COR-L47 (cell line): ENCODE measurements at regions not wholly inside any gene's neighbourhood (a gene's known extent, or its start where the extent isn't known, plus 50 kb on each side); places are given as distances from the start of the nearest gene placed in this dataset.

Source experiments
- DNase-seq: peaks from one replicate; lab custom pipeline; 2025; lab: John Stamatoyannopoulos, UW

DNA sequence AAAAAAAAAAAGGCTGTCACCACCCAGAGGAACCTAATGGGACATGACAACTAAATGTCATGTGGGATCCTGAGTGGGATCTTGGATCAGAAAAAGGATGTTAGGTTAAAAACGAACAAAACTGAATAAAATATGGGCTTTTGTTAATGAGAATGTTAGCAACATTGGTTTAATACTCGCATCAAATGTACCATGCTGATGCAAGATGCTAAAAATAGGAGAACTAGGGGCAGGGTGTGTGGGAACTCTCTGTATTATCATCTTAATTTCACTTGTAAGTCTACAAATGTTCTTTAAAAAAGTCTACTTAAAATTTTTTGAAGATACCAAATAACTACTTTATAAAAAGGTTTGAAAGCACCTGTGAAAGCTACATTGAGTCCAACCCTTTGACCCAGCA is 88.8 kb upstream of the PRR5 start:
- no peak for DNase-seq

DNA sequence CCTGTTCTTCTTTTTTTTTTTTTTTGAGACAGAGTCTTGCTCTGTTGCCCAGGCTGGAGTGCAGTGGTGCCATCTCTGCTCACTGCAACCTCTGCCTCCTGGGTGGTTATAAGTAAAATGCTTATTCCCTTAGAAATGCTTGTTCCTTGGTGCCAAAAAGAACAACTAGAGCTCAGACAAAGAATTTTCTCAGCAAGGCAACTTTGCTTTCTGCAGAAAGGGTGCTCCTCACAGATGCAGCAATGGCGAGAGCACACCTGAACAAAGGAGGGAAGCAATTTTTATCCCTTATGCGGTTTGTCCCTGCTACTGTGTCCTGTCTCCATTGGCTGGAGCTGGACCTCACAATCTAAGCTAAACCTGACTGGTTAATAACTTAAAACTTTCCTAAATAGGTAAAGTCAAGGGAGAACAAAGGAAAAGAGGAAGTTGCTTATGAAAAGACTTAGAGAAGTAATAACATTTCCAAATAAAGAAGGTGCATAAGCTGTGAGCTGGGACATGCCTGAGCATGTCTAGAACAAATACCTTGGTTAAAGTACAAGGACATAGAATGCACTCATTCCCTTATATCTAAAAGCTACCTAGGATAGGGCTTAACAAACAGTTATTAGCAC is 90.0 kb upstream of the PRR5 start:
- no peak for DNase-seq

DNA sequence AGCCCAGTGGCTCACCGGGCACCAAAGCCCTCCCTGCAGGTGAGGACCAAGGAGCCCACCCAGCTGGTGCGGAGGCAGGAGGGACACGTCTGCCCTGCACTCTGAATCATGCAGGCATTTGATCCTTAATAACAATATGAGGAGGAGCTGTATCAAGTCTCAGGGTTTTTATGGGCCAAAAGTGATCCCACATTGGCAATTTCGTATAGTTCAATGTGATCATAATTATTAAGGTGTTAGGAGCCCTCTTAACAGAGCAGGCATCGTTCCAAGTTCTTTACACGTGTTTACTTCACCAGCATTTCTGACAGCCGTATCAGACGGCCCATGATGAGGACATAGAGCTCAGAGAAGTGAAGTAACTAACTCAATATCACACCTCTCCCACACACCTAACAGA is 91.9 kb upstream of the PRR5 start:
- DNase-seq: no peak

DNA sequence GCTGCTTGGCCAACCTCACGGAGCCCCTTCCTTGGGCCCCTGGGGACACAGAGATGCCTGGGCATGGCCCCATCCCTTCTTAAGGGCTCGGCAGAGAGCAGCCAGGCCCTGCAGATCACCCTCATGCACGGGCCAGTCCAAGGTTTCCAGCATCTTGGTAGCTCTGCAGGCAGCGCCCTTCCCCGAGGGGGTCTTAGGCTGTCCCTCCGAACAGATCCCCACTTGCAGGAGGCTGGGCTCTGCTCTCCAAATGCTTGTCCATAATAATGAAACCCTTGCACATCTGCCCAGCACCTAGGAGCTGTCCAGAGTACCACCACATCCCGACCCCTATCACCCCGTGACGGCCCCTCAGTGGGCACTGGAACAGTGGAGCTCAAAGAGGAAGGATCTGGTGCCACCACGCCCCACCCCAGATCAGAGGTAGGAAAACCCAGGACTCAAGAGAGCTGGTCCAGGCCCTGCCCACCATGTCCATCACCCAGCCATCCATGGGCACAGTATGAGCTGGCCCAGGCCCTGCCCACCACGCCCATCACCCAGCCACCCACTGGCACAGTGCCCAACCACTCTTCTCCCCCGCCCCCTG is 92.5 kb upstream of the PRR5 start:
- no peak for DNase-seq

DNA sequence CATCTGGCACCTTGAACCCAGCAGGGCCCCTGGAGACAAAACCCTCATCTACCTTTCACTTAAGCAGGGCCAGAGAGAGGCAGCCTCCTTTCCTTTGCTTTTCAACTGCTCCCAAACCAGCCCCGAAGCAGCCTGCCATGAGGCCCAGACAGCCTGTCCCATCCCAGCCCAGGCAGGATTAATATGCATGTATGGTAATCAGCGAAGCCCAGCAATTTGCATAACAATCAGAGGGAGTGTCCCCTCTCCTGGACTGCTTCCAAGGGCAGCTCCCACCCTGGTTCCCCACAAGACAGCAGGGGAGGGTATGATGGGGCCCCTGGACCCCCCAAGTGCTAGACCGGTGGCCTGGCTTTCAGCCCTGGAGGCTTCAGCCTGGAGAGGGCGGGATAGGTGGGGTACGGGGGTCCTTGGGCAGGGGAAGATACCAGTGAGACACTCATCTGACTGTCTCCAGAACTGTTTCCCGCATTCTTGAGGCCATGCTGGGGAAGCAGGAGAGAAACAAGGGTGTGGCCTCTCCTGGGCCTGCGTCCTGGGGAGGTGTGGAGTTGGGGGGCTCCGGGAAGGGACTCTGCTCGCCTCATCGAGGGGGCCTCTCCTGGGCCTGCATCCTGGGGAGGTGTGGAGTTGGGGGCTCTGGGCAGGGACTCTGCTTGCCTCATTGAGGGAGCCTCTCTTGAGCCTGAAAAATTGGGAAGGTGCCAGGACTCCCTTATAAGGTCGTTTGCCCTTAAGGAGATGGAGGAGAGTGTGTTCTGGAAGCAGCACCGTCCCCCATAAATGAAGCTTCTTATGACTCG is 93.2 kb upstream of the PRR5 start:
- DNase-seq: peak; percentile 17

GRCh38 chr22:44606126-44606525 is 95.9 kb upstream of the PRR5 start:
- no peak for DNase-seq

DNA sequence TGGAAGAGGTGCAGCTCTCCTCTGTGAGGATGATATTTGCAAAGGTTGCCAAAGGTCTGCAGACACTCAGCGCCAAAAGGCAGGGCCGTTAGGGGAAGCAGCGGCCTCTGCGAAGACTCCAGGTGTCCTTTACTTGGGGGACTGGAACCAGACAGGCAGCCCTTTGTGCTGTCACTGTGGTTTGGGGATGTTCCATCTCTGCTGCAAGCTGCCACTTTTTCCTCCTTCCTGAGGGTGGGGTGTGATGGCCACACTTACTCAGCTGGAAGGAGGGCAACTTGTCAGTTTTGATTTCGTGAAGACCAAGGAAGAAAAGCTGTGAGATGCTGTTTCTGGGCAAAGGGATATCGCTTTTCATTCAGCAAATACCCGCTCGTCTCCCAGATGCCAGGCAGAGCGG is 96.5 kb upstream of the PRR5 start:
- DNase-seq: no peak

- DNase-seq: no peak
Observed at GRCh38 chr22:44604991-44605390, 97.0 kb upstream of the PRR5 start.

- no peak for DNase-seq
Observed at GRCh38 chr22:44604455-44604854, 97.5 kb upstream of the PRR5 start.

- DNase-seq: no peak
Observed at GRCh38 chr22:44603767-44604166, 98.2 kb upstream of the PRR5 start.

- no peak for DNase-seq
Observed at GRCh38 chr22:44601725-44602124, 100.3 kb upstream of the PRR5 start.

DNA sequence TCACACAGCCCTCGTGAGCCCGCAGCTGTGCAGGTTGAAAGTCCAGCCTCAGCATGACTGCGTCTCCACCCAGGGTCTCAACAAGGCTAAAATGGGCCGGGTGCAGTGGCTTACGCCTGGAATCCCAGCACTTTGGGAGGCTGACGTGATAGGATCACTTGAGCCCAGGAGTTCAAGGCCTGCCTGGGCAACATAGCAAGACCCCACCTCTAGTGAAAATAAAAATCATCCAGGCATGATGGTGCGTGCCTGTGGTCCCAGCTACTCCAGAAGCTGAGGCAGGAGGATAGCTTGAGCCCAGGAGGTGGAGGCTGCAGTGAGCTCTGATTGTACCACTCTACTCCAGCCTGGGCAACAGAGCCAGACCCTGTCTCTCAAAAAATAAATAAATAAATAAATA is 100.8 kb upstream of the PRR5 start:
- no peak for DNase-seq

- no peak for DNase-seq
Observed at GRCh38 chr22:44600207-44600785, 101.7 kb upstream of the PRR5 start.

- no peak for DNase-seq
Observed at GRCh38 chr22:44599500-44600140, 101.6 kb upstream of the RTL6 start.

GRCh38 chr22:44599084-44599483 is 101.1 kb upstream of the RTL6 start:
- DNase-seq: no peak

DNA sequence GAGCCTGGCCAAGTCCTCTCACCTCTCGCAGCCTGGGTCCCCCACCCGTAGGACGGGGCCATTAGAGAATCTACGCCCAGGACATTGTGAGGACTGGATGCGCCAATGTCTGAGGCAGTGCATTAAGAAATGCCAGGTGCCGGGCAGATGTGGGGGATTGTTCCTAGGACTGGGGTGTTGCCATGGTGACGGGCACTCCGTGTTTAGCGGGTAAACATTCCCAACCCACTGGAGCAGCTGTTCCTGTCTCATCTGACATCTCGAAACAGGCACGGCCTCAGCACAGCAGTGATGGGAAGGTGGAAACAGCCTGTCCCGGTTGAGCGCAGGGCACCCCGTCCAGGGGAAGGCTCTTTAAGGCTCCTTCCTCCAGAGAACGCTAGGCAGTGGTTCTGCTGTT is 99.6 kb upstream of the RTL6 start:
- DNase-seq: peak; percentile 99

DNA sequence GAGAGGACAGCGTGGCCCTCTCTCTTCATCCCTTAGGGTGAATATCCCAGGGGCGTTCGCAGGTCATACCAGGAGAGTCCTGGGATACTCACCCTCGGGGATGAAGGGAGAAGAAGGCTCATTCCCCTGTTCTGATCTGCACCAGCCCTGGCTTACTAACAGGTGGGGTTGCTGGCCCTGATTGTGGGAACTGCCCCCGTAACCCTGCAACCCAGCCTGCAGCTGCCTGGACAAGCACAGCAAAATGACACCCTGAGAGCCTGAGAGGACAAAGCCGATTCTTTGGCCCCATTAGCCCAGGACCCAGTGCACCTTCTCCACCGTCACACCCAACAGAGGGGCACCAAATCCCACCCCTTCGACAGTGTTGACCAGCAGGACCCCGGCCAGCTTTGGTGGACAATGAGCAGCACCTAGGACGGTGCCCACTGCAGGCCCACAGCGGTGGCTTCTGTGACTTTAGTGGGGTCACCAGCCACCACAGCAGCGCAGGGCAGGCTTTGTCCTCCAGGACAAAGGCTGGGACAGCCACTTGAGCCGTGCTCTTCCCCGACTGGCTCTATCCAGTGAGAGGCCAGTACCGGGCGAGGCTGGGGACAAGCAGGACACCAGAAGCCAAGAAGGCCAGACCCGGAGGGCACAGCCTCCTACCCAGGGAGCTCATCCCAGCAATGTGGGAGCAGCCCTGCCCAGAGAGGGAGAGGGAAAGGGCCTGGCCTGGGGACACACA is 98.5 kb upstream of the RTL6 start:
- DNase-seq: no peak

GRCh38 chr22:44595841-44596341 is 97.9 kb upstream of the RTL6 start:
- peak; percentile 61 for DNase-seq

- no peak for DNase-seq
Observed at GRCh38 chr22:44594951-44595350, 96.9 kb upstream of the RTL6 start.

- no peak for DNase-seq
Observed at GRCh38 chr22:44592824-44593148, 94.8 kb upstream of the RTL6 start.

DNA sequence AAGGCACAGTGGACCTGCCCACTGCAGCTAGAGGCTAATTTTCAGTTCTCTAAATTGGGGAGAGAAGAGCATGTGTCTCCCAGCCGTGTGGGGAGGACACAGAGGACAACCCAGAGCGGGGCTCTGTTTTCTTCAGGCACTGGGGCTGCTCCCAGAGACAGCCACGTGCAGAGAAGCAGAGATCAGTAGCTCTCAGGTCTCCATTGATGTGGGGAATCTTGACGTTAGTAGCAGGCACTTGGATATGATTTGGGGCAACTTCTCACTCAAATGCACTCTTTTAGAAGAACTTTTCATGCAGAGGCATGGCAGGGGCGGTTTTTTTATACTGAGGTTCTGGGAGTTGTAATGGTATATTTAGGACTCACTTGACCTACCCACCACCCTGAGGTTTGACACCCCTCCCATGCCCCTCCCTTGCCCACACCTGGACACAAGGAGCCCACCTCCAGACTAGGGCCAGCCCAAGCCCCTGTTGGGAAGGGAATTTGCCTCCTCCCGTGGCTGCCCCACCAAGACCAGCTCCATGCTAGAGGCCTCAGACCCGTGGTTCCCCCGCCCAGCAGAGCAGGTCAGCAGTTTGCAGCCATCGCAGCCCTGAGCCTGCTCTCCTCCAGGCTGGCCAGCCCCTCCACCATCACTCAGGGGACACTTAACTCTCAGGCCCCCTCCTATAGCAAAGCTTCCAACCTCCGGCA is 94.2 kb upstream of the RTL6 start:
- no peak for DNase-seq
